ENCODE measurements at regions not wholly inside any gene's neighbourhood (a gene's known extent, or its start where the extent isn't known, plus 50 kb on each side); places are given as distances from the start of the nearest gene placed in this dataset.
"Not testable (repeated sequence)": the region's sequence is repeated elsewhere in the genome, so short reads cannot be mapped to it uniquely, and the experiment has no call there.

DNA sequence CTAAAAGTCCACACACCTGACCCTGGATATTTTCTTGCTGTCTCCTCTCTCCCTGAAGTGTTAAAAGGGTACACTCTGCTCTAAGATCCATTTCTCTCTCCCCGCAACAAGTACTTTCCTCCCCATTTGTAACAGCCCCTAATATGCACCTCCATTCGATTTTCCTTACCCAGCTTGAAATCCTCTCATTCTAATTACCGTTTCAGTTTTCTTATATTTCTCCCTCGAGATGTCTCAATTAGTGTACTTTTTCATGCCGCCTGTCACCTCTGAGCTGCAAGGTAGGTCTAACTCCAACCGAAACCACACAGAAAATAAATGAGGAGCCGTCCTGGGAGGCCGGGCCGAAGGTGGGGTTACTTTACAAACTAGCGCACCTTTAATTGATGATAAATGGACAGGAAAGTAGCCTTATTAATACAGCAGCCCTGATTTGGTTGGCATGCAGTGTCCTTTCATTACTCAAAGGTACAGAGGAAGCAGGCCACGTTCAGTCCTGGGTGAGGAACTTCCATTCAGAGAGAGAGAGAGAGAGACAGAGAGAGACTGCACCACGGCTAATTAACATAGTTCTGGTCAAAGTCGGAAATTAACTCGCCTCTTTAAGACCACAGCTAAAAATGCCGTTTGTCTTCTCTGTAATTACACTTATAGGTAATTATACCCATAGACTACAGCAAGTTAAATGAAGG lies 319.9 kb downstream of the ARRDC4 start:
- DNase-seq = no peak

DNA sequence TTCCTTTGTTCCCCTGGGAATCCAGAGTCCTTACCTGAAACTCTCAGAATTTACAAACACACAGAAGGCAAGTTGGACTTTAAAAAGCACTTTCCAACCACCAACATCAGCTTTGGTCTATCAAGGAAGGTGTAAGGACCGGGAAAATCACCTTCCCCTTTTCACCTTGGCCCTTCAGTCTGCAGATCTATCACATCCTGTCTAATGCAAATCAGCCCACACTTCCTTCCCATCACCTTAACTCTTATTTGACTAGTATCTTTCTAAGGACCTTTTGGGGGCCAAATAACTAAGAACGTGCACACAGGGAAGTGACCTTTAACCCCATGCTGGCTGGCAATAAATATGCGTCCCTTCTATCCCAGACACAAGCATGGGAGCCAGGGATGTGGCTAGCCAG lies 320.6 kb downstream of the ARRDC4 start:
- no peak for DNase-seq

DNA sequence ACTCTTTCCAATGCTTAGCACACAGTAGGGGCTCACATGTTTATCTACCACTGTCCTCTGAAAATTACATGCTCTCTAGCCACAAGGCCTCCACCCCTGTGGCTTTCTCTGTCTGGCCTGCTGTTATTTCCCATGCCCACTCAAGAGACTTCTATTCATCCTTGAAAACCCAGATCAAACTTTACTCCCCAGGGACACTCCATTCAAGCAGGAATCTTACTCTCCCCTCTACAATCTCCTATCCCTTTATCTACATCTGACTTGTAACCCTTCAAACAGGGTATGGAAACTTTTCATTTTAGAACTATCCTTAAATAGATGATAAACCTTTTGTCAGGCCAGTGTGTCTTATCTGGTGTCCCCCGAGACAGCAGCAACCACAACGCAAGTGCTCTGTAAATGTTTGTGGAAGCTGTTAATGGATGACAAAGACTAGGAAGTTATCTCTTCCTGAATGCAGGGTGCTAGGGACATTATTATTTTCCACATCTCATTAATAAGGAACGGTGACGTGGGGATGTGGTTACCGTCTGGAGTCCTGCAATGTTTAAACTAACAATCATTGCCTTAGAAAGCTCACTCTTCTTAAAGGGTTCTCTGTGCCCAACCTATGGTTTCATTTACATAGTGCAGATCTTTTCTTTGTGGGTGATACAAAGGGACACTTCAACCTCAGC lies 322.3 kb downstream of the ARRDC4 start:
- DNase-seq = no peak

DNA sequence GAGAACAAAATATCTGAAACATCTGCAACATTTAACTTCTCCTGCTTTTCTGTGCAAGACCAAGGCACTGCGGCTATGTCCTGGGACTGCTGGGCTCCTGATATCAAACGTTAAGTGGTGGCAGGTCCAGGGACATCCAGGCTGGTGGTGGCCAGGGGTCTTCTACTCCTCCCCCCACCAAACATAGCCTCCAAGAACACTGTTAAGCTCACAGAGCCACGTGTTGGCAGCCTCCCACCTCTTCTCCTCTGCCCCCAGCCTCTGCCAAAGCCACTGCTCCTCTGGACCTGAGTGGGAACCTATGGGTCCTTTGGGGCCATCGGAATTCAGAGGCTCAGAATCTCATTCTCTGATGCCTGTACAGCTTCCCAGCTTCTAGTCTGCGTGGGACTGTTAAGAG lies 325.7 kb downstream of the ARRDC4 start:
- no peak for DNase-seq

DNA sequence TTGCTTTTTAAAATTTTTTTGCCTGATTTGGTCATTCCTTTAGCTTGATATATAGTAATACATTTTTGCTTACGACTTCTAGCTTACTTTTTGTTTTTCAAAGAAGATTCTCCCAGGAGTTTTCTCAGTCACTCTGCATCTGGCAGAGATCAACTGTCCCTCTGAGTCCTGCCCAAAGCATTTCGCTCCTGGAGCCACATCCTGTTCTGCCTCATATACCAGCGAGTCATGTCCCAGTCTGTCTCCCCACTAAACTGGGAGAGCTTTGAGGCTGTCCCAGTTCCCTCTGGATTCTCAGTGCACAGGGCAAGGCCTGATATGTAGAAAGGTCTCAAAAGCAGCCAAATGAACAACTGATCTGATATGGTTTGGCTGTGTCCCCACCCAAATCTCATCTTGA lies 326.3 kb downstream of the ARRDC4 start:
- no peak for DNase-seq

DNA sequence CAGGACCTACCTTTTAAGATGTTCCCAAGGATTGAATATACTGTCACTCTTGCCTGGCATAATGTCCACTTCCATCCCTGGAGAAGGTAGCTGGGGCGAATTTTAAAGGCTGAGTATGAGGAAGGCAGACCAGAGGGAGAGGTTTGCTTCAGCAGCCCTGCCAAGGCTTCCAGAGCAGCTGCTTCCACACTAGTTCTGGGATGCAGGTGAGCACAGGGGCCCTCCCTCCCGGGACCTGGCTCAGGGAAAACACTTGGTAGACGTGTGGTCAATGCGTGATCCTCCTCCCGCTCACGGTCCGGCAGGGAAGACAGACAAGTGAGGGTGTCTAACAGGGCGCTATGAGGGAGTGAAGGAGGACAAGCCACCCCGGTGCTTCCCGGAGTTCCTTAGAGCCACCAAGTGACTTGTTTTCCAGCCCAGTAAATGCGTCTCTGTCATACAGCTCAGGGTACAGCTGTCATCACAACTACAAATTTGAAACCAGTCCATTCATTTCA lies 327.6 kb downstream of the ARRDC4 start:
- DNase-seq = no peak

DNA sequence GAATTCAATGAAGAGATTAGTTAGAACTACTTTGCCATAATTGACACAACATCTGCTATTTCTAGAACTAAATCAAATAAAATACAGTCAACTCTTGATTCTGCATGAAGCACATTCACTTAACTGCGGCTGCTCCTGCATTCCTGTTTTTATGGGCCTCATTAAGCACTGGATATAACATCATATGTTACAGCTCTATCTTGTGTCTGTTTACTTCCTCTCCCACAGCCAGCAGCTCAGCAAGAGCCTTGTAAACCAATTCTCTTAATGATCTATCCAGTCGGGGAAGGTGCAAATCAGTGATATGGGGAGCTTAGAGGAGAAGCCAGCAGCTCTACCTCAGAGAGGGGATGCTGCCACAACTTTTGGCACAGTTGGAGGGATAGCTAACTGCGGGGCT lies 329.2 kb downstream of the ARRDC4 start:
- DNase-seq = no peak

DNA sequence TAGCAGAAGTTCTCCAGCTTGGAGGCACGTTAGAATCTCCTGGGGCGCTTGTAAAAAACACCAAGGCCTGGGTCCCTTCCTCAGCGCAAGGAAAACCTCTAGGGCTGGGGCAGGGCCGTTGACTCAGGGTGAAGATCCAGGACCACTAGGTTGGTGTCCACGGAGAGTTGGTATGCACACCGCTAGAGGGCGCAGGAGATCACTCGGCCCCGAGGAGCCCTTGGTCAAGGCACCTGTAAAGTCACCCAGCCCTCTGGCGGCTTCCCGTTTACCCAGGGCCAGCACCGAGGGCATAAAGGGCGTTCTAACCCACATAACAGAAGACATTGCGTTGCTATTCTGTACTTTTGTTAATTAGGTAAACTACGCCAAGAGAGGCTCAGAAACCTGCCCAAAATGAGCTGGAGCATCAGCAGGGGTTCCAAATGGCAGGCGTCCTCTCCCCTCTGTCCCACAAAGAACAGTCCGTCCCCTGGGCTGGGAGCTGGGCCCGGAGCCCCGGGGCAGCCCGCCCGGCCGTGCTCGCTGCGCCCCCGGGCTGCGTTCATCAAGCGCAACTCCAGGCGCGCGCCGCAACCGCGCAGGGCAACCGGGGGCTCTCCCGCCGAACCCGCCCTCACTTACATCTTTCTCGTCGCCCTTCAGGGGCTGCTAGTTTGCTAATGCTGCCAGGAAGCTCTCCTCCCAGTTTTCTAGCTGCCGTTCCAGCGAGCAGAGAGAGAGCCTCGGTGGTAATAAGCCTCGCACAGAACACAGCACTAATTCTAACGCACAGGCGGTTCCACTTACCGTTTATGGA lies 332.1 kb downstream of the ARRDC4 start:
- no peak for DNase-seq

DNA sequence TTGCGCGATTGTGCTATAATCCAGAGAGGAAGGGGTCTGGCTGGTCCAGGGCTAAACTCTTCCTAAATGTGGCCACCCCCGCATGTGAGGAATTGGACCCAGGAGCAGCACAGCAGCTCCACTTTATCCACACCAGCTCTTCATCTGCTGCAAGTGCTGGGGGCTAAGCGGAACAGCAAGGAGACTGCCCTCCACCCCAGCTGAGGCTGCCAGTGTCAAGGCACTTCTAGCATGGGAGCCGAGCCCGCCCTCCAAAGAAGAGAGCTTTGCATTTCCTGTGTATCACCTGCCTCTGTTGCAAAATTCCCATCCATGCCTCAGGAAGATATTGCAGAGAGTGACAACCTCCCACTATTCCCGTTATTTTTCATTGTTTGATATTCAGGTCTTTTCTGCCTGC lies 333.6 kb downstream of the ARRDC4 start:
- no peak for DNase-seq

DNA sequence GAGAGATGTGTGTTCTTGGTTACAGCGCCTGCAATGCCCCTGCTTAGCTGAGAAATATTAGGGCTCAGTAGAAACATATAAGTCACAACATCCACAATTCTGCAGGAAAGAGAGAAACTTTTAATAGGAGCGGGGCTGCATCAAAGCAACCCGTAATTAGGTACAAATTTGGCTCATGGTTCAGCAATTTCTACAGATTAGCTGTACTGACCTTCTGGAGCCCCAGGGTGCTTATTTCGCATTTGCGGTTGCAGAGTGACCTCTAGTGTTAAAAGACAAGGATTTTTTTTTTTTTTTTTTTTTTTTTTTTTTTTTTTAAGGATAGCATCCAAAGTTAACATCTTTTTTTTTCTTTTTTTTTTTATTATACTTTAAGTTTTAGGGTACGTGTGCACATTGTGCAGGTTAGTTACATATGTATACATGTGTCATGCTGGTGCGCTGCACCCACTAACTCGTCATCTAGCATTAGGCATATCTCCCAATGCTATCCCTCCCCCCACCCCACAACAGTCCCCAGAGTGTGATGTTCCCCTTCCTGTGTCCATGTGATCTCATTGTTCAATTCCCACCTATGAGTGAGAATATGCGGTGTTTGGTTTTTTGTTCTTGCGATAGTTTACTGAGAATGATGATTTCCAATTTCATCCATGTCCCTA lies 334.7 kb downstream of the ARRDC4 start:
- not testable (repeated sequence) for DNase-seq

DNA sequence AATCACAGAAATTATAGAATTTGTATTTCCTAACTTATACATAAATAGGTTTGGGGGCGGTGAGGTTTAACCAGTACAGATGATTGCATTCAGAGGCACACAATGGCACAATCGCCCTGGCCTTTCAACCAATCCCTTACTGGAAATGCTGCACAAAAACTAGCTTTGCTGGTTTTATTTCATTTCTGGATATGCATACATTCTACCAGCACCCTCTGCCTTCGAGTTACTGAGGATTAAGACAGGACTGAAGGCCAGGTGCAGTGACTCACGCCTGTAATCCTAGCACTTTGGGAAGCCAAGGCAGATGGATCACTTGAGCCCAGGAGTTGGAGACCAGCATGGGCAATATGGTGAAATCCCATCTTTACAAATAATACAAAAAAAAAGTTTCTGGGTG lies 336.1 kb downstream of the ARRDC4 start:
- DNase-seq = no peak

DNA sequence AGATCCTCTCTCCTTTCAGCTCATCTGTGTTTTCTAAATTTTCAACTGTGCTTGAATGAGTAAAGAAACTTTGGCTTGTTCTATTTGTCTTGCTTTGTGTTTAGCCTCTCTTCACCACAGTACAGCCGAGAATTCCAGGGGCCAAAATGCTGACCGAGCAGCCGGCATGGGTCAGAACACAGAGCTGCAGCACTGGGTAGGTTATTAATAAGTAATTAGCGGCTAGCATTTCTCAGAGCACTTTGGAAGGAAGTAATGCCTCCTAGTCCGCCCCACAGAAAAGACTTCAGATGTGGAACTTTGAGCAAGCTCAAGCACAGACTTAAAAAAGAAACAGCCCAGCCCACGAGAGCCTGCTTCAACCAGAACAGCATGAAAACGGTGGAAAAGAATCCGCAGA lies 343.9 kb downstream of the ARRDC4 start:
- no peak for DNase-seq

DNA sequence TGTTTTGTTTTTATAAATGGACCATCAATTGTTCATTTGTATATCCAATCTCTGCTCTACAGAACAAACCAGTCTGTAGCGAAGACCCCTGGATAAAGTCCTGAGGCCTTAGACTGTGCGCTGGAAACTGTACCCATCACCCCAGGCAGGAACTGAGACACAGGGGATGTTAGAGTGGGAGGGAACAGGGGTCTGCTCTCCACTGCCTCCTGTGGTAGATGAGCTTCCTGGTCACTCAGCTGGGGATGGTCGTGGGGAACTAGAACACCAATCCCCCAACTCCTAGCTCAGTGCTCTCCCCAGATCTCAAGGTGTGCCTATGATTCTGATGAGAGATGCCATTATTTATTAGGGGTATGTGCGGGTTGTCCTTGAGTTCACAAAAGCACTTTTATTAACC lies 340.2 kb upstream of the IGF1R start:
- no peak for DNase-seq

DNA sequence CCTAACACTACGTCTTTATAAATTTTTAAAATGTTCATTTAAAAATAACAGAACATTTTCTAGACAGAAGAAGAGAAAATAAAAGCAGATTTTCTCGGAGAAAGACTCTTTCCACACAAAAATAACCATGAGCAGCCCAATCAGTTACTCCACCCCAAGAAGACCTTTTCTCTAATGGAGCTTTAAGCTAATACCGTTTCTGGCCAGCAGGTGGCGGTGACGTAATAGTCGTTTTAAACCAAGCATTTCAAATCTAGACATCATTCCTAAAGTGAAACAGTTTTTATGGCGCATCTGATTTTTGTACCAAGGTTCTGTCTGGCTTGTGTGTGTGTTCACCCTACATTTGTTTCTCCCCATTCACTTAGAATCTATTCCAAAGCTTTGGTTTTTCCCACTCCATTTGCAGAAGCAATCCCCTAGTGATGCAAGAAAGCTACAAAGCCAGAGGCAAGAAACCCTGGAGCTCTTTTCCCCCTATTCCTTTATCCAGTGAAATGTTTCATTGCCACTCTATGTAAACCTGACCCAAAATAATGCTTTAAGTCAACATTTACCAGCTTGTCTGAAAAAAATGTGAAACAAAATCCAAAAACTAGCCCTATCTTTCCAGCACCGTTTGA lies 336.7 kb upstream of the IGF1R start:
- DNase-seq = no peak

DNA sequence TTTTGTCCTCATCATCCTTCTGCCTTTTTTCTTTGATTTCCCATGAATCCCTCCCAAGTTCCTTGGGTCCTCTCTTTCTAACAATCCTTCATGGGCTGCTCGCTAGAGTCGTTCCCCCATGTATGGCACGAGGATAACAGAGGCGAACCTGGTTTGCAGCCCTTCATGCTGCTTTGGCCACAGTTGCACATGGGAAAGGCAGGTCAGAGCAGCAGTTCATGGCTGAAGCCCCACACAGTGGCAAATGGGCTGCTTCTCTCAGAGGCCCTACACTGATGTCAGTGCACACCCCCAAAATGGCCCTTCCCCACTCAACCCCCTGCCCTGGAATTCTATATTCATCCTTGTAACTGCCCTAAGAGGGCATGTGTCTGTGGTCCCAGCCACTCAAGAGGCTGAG lies 335.4 kb upstream of the IGF1R start:
- no peak for DNase-seq

DNA sequence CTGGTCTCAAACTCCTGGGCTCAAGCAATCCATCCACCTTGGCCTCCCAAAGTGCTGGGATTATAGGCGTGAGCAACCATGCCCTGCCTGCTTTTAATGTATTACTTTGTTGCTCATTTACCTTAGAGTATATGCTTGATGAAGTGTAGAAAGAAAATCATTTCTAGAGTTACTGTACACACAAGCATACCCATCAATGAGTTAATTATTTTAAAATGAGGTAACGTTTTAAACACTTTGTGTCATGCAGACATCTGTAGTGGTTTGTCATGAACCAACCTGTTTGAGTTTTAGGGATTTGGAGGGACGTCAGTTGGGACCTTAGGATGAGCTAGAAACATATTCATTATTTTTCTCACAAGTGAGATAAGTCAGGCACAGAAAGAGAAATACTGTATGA lies 332.4 kb upstream of the IGF1R start:
- no peak for DNase-seq

DNA sequence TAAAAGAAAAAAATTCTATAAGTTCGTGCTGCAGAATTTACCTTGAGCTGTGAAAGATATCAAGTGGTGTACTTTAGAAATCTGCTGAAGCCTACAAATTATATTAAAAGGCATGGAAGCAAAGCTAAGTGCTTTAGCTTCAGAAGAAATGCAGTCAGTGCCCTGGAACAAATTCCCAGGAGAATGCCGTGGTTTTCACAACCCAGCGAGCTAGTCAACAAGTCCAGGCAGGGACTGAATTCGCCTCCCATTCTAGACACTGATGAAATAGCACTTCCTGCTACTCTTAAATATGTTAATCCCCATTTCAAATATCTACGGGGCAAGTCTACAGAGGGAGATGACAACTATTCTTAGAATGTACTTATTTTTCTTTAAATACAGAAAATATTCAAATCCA lies 326.4 kb upstream of the IGF1R start:
- DNase-seq = no peak

DNA sequence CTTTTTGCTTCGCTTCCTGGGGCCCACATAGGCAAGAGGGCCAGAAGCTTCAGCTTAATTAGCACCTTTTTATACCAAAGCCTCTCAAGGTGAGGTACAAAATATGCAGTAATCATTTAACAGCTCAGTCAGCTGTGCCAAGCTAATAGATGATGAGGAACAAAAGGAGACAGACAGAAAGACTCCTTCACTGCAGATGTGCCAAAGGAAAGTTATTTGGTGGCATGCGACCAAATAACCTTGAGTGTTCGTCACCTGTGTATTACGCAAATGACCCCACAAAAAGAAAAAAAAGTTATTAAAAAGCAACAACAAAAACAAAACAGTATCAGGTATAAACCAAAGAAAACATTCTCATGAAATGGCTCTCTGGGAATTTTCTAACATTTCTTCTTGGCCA lies 325.8 kb upstream of the IGF1R start:
- no peak for DNase-seq

DNA sequence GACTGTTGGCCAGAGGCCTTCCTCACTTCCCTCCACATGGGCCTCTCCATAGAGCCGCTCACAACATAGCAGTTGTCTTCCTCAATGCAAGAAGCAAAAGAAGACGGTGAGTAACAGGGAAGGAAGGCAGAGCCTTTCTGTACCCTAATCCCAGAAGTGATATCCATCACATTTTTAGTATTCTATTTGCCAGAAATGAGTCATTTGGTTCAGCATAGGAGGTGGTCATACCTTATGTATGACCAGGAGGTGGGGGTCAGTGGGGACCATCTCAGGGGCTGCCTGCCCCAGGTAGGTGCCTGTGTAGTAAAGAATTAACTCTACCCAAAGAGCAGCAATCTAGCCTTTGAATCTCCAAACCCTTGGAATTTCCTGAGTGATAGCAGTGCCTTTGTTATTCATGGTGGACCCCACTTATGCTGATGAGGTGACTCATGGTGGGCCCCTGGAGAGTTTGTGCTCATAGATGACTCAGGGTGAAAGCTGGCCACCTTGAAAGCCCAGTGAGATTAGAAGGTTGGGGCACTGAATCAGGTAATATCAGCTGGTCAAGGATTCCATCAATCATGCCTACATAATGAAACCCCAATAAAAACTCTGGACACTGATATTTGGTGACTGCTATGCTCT lies 323.9 kb upstream of the IGF1R start:
- no peak for DNase-seq

DNA sequence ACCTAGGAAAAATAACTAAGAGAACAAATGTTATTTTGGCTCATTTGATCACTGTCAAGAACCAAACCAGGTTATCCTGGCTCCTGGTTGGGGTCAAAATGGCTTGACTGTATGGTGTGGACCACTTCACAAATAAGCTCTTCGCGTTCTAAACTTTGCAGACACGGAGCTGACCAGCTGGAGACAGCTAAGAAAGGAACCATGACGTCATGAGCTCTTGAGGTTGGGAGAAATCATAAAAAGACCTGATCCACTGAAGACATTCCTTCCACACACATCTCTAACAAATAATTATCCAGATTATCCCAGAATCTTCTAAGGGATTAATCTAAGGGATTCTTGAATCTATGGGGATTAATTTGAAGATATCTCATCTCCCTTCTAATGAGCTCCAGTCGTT lies 321.5 kb upstream of the IGF1R start:
- DNase-seq = no peak

DNA sequence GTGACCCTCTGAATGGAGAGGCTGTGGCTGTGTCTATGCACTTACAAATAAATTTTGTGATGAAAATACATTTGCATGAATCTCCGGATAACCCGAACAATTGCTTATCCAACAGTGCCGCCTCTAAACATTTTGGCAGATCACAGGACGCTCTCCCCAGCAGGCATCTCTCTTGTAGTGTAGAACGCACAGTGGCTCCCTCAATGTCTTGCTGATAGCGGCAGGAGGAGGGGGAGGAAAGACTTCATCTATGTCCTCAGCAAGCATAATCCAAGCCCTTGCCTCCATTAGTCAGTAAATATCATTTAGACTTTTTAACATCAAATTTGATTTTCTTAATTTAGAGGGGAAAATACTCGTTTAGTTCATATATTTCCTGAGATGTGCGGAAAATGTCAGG lies 318.1 kb upstream of the IGF1R start:
- DNase-seq = no peak

DNA sequence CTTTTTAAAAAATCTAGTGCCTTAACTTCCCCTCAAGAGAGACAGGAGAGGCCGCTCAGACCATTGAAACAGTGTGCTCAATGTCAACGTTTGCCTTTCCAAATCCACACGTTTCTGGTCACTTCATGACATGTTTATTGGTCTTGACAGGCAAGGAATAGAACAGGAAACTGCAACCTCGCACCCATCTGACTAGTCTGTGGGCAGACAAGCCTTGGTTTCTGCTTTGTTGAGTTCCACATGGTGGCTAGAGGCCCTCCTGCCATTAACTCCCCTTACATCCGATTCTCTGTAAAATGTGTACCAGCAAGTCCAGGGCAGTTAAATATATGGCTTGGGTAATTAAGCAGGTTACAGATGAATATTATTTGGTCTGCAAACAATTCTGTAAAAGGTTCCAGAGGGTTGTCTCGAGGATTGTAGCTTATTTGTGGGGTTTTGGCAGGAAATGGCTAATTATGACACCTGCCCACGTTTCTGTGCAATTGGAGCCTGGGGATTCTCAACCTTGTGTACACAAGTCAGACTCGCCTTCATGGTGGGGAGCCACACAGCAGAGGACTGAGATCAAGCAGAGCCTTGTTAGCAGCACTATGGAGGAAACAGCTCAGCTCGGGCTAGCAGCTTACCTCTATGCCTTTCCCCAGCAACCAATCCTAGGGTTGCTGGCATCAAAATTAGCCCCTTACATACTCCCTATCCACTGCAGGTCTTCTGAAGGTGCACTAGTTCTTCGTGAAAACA lies 317.5 kb upstream of the IGF1R start:
- DNase-seq = no peak
